H54 (cell line): ENCODE measurements at regions not wholly inside any gene's neighbourhood (a gene's known extent, or its start where the extent isn't known, plus 50 kb on each side); places are given as distances from the start of the nearest gene placed in this dataset.

Experiments
- DNase-seq: peaks from one replicate; pipeline ENCODE4 v3.0.0; 2011; ENCODE audit warnings: low spot score, mixed read lengths; ENCODE audit not compliant: insufficient read length
- FAIRE-seq: peaks from 3 replicates; lab custom pipeline; 2011; peaks lifted over from hg19 to GRCh38; lab: Jason Lieb, UNC
- POLR2A ChIP-seq: IDR thresholded peaks from 2 replicates; pipeline ENCODE4 v1.6.1; 2011; ENCODE audit warnings: low read depth, mild to moderate bottlenecking, low read length

DNA sequence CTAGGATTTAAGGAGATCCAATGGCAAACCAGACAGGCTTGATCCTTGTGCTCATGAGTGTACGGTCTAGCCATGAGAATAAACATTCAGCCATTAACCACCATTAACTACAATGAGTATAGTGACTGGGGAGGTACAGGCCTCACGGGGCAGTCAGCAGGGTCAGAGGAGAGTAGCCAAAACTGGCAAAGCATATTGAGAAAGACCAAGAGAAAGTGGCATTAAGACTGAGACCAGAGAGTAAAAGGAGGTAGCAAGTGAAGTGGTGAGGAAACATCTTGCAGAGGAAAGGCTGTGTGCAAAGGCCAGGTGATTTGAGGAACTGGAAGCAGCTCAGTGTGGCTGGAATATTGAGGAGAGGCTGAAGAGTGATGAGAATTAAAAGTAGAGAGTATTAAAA is 407.2 kb upstream of the LMCD1 start:
- DNase-seq (no peak), FAIRE-seq (no peak)
- no peak for TF ChIP-seq POLR2A

DNA sequence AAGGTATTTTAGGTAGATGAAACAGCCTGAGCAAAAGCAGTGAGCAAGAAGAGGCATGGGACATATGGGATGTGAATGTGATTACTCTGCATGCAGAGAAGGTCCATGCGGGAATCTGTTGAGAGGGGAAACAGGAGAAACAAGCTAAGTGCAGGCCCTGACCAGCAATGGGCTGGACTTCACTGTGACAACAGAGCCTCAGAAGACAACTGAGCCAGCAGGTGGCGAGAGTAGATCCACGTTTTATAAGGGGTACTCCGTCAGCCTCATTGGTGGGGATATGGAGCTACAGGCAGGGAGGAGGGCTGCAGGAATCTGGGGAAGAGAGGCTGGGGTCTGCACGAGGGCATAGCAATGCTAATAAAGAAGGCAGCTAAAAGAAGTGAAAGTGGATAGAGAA is 405.9 kb upstream of the LMCD1 start:
- no peak for DNase-seq
- no peak for FAIRE-seq
- TF ChIP-seq POLR2A: no peak

DNA sequence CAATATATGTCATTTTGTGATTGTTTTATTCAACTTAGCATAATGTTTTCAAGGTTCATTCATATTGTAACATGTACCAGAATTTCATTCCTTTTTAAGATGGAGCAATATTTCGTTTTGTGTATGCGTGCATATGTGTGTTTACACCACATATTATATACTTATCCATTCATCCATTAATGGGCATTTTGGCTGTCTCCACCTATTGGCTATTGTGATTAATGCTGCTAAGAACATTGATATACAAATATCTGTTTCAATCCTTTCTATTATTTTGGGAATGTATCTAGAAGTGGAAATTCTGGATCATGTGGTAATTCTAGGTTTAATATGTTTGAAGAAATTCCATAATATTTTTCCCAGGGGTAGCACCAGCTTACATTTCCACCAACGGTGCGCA is 403.9 kb upstream of the LMCD1 start:
- TF ChIP-seq POLR2A: no peak
- DNase-seq (no peak), FAIRE-seq (no peak)

DNA sequence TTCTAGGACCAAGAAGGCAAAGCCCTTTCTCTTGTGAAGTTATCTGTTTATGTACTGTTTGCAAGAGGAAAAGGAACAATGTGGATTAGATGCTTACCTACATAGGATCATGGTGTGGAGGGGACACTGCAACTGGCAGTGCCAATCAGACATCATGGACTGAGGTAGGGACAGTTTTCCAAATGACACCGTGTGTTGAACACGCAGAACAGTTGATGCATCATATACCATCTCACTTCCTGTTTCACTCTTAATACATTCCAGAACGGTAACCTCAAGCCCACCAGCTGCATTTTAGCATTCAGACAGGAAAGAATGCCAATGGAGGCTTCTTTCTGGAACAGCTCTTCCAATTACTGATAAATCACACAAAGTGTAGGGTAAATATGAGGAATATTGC is 397.7 kb upstream of the LMCD1 start:
- TF ChIP-seq POLR2A: no peak
- FAIRE-seq (no peak), DNase-seq (no peak)

DNA sequence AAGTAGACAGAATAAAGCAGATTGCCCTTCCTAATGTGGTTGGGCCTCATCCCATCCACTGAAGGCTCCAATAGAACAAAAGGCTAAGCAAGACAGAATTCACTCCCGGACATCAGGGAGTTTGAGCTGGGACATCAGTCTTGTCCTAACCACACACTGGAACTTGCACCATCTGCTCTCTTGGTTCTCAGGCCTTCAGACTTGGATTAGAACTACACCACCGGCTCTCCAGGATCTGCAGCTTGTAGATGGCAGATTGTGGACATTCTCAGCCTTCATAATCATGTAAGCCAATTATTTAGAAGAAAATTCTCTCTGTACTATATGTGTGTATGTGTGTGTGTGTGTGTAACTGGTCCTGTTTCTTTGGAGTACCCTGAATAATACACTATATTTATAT is 394.7 kb upstream of the LMCD1 start:
- TF ChIP-seq POLR2A: no peak

DNA sequence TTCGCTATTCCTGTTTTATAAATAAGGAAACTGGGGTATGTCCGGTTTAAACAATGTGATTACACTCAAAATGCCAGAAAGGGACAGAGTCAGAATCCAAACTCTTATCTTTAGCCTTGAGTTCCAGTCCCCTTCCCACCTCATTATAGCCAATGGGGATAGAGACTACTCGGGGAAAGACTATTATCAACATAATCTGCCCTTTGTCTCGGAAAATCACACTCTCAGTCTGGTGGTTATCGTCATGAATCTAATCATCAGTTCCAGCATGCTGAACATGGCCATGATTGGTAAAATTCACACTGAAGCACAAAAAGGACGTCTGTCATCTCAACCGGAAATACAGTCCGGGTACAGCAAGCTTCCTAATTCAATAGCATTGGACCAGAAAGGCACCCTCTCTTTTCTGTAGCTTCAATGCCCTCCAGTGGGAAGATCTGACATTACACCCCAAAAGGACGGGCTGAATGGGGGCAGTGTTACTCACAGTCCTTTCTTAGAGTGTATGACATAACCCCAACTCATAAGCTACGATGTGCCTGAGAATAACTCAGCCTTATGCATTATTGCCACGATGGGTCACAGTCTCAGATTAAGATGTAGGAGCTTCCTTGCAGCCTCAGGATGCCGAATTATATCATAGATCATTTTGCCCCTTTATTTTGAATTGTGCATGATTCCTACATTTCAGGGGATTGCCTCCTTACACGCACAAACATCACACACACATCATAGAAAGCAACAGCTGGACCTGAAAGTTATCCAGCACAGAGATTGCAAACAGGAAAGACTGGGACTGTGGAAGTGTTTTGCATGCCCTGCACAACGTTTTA is 390.4 kb upstream of the LMCD1 start:
- TF ChIP-seq POLR2A: no peak
- DNase-seq (peak; percentile 19), FAIRE-seq (peak; percentile 88)

More for the DNA sequence above, 394.7 kb upstream of the LMCD1 start:
- FAIRE-seq (no peak), DNase-seq (no peak)

DNA sequence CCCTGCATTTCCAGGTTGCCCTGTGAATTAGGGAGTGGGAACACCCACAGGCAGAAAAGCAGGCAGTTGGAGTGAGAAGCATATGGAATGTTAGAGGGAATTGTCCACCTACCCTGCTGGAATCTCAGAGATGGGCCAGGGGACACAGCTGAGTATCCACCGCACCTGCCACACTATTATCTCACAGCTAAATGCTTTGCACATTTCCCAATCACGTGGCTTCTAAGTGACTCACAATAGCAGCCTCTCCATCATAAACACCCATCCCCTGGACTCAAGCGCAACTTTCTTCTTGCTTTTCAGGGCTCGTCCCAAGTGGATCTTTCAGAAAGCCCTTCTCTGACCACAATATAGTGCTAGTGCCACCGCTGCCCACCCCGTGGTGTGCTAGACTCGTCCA is 389.0 kb upstream of the LMCD1 start:
- FAIRE-seq: no peak
- no peak for TF ChIP-seq POLR2A
- DNase-seq: no peak

DNA sequence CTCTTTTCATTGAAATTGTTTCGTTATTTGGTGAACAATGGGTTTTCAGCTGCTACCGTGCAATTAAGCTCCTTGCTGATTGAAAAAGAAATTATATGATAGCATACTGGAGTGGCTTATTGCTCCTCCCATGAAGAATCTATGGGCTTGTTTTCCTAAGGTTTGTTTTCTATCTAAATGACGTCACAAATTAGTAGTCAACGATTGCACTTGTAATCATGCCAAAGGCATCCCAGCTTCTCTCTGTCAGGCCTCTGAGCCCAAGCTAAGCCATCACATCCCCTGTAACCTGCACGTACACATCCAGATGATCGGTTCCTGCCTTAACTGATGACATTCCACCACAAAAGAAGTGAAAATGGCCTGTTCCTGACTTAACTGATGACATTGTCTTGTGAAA is 388.0 kb upstream of the LMCD1 start:
- DNase-seq (no peak), FAIRE-seq (no peak)
- TF ChIP-seq POLR2A: no peak

DNA sequence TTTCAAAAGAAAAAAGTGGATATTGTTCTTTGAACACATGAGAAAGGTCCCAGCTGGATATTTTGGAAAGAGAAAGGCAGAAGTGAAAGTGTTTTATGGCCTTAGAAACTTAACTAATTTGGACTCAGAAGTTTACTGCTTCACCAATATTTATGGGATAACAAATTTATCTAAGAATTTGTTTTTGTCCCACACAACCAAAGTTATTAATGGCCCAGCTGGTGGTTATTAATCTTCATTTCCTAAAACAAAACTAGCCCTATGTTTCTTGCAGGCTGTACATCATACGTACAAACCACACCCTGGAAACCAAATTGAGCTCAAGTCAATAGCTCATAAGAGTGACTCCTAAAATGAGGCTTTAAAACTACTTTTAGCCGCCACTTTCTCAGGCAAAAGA is 372.9 kb upstream of the LMCD1 start:
- no peak for TF ChIP-seq POLR2A
- no peak for FAIRE-seq
- DNase-seq: no peak

DNA sequence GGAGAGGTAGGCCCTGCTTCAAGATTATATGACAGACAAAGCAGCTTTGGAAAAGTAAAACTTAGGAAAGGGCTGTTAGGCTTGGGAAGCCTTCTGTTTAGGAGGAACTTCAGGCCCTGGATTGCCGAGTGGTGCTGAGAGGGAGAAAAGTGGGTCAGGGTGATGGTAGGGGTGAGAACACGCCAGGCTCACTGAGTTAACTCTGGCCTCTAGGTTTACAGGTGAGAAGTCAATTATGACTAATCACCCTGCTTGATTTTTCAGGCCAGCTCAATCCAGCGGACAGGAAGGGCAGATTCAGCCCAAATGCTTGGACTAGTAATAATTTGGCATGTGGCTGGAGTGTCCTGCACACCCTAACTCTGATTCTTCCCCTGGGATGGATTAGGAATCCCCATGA is 365.1 kb upstream of the LMCD1 start:
- TF ChIP-seq POLR2A: no peak
- DNase-seq: no peak
- no peak for FAIRE-seq

DNA sequence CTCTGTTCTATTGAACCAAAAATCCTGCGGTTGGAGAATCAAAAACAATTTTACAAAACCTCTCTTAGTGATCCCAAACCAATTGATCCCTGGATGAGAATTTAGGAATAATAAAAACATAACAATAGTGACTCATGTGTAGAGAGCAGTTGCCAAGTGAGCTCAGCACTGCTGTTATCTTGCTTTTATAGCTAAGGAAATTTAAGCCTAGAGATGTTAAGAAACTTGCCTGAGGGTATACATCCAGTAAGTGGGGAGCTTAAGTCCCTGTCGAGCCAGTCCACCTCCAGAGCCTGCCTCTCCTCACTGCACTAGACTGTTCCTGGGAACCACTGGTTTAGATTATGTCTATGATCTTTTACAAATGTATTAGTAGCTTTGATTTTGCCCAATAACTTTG is 358.4 kb upstream of the LMCD1 start:
- DNase-seq: no peak
- TF ChIP-seq POLR2A: no peak
- FAIRE-seq: no peak

DNA sequence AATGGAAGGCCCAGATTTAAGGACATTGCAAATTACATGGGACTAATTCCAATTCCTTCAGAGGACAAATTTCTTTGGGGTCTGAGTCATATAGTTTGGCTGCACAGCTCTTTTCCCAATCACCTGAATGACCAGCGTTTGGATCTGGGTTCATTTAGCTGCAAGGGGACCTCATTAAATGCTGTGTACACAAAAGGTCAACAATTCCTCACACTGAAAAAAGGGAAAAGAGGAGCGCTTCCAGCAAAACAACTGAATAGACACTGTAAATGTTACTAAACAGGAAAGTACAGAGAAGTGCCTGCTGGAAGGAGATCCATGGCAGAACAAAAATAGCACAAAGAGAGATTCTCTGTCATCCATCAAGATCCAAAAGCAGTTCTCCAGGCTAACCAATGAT is 356.0 kb upstream of the LMCD1 start:
- FAIRE-seq (no peak), DNase-seq (no peak)

DNA sequence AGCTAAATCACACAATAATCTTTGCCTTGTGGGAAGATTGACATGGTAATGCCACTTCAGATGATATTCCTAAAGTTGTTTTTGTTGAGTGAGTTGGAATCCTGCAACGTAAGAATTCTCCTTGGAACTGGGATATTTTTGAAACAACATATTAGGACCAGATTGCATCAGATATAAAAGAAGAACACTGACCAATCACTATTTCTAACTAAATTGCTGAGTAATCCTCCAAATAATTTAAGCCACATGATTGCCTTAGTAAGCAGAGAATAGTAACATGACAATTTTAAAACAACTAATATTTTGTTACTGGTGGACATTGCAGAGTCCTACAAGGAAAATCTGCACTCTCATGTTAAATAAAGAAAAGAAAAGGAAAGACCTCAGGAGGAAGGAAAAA is 353.9 kb upstream of the LMCD1 start:
- no peak for DNase-seq
- no peak for FAIRE-seq
- no peak for TF ChIP-seq POLR2A

More for the DNA sequence above, 356.0 kb upstream of the LMCD1 start:
- no peak for TF ChIP-seq POLR2A

DNA sequence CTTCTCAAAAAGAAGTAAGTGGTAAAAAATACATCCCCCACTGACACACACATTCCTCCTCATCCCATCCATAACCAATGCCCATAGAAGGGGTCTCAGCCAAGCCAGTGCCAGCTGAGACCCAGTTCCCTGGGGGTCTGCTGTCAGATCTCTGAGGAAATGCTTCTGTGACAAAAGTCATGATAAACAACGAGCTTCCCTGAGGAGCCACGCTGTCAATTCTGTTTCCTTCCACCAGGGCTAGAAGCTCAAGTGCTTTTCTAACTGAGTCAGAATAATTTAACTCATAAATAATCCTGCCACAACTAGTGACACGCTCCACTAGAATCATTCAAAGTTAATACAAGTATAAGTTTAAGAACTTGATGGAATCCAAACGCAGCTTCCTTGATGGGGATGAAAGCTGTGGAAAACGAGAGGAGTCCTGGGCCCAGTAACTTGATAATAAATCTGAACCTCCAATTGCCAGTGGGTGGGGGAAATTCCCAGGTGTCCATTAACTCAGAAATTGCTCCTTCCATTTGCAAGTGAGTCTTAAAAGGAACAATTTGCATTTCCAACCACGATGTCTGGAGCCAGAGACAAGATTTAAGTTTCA is 348.7 kb upstream of the LMCD1 start:
- FAIRE-seq: no peak
- TF ChIP-seq POLR2A: no peak
- DNase-seq: no peak

DNA sequence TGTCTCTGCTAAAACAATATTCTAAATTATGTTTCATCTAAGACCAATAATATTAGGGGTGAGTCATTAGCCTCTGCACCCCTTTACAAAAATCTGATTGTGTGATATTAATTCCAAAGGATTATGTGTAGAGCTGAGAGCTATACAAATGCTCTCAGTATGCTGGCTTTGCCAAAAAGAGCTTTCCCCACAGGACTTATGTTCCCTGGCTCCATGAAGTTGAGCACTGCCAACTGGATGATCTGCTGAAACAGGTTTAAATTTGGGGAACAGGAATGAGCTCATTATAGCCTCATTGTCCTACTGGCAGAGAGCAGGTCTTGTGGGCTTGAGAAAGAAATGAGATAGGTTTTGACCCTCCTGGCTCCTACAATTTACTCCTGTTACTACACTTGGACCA is 347.8 kb upstream of the LMCD1 start:
- DNase-seq (no peak), FAIRE-seq (no peak)
- no peak for TF ChIP-seq POLR2A
